ENCODE measurements at regions not wholly inside any gene's neighbourhood (a gene's known extent, or its start where the extent isn't known, plus 50 kb on each side); places are given as distances from the start of the nearest gene placed in this dataset.
"Not testable (repeated sequence)": the region's sequence is repeated elsewhere in the genome, so short reads cannot be mapped to it uniquely, and the experiment has no call there.

GRCh38 chr15:25171111-25171811 is 216.5 kb downstream of the SNRPN start:
- no peak for DNase-seq

- no peak for DNase-seq
These were observed 217.3 kb downstream of the SNRPN start for GRCh38 chr15:25171856-25172687.

DNA sequence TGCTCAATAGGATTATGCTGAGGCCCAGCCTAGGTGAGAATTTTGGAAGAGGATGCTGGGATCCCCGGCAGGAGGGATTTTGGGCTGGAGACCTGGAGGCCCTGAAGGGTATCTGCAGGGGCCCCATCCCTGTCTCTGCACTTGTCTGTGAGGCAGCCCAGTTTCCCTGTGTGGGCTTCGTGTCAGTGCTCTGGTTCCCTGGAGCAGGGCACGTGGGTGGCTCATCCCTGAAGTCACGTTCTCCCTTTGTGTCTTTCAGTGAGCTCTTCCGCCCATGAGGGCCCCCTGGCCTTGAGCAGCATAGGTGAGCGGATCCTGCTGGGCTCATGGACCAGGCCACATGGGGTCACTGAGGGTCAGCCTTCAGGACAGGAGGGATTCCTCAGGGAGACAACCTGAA is 217.9 kb downstream of the SNRPN start:
- DNase-seq: no peak

DNA sequence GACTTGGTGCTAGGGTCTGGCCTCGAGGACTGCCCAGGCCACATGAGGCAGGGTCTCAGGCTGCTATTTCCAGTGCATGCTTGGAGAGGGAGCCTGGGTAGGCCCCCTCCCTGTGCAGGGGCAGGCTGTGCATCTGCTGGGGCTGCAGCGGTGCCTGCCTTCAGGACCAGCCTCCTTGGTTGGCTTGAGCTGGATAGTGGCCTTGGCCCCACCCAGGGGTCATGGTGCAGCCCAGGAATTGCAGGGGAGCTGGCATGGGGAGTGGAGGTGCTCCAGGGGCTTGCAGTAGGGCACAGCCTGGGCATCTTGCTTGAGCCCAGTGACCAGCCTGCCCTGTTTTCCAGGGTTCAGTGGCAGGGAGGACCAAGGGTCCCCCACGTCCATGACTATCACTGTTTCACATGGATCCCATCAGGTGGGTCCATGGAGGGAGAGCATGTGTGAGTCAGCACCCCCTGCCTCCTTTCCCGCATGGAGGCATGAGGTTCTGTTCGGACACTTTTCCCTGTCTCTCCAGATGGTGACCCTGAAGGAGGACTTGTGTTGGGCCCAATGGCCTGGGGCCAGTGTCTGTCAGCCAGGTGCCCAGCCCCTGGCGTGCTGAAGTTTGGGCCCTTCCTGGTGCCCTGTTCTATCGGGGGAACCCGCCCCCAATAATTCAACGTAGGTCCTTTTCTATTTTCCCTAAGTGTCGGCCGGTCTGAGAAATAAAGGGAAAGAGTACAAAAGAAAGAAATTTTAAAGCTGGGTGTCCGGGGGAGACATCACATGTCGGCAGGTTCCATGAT is 218.6 kb downstream of the SNRPN start:
- no peak for DNase-seq

DNA sequence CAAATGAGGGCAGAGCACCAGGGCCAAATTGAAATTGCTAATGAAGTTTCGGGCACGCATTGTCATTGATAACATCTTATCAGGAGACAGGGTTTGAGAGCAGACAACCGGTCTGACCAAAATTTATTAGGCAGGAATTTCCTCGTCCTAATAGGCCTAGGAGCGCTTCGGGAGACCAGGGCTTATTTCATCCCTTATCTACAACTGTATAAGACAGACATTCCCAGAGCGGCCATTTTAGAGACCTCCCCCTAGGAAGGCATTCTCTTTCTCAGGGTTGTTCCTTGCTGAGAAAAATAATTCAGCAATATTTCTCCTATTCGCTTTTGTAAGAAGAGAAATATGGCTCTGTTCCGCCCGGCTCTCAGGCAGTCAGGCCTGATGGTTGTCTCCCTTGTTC is 219.4 kb downstream of the SNRPN start:
- DNase-seq: not testable (repeated sequence)

DNA sequence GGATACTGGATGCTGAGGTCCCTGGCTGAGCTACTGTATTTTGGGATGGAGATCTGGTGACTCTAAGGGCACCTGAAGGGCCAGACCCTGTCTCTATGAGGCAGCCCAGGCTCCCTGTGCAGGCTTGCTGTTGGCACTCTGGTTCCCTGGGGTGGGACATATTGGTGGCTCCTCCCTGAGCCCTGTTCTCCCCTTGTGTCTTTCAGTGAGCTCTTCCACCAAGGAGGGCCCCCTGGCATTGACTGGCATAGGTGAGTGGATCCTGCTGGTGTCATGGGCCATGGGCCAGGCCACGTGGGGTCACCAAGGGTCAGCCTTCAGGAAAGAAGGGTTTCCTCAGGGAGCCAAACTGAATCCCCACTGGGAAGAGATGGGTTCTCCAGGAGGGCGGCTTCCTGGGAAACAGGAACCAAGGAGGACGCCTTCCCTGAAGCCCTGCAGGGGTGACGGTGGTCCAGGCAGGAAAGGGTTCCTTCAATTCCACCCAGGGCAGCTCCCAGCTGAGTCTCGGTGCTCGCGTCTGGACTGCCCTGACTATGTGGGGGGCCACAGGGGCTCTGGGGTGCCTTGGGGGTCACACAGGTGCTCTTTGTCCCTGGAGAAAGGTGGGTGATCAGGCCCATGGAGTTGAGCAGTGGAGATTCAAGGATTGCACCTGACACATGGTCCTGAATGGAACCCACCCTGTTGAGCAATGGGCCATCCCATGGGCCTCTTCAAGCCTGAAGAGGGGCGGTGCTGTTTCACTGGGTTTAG is 220.4 kb downstream of the SNRPN start:
- DNase-seq: no peak

DNA sequence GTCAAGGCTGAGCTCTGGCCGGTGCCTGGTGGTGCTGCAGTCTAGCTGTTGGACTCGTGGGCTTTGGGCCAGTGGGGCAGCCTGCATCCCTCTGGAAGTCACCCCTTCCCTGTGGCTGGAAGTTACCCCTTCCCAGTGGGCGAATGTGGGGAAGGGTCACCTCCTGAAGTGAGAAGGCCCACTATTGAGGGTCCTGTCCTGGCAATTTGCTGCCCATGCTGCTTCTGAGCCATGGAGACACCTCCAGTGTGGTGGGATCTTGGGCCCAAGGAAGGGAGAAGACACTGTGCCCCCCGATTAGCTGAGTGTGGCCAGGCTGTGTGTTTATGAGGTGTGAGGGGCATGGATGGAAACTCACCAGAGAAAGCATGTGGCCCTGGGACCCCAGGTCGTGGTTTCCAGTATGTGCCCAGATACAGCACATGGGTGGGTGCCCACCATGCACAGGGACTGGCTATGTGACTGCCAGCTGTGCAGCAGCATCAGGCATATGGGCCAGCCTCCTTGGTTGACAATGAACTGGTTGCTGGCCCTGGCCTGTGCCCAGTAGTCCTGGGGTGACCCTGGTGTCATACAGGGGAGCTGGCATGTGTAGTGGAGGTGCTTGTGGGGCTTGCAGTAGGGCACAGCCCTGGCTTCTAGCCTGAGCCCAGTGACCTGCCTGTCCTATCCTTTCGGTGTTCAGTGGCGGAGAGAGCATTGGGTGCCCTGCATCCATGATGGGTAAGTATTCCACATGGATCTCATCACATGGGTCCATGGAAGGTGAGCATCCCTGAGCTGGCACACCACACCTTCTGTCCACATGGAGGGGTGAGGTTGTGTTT is 221.2 kb downstream of the SNRPN start:
- DNase-seq: no peak

GRCh38 chr15:25176616-25176923 is 221.8 kb downstream of the SNRPN start:
- no peak for DNase-seq

DNA sequence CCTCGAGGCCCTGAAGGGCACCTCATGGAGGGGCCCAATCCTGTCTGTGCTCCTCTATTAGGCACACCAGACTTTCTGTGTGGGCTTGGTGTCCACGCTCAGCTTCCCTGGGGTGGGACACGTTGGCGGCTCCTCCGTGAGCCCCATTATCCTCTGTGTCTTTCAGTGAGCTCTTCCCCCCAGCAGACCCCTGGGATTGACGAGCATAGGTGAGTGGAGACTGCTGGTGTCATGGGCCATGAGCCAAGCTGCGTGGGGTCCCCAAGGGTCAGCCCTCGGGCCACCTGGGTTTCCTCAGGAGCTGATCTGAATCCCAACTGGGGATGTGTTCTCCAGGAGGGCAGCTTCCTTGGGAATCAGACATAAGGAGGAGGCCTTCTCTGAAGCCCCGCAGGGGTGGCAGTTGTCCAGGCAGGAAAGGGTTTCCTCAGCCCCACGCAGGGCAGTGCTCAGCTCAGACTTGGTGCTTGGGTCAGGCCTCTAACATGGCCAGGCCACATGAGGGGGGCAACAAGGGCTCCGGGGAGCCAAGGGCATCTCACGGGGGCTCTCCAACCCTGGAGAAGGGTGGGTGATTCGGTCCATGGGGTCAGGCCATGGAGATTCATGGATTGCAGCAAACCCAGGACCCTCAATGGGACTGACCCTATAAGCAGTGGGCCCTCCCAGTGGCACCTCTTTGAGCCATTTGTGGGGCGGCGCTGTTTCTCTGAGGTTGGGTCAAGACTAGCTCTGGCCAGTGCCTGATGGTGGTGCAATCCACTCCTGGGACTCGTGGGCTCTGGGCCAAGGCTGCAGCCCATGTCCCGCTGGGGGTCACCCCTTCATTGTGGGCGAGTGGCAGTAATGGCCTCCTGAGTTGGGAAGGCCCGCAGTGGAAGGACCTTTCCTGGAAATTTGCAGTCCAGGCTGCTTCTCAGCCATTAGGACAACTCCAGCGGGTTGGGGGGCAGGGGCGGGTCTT is 222.5 kb downstream of the SNRPN start:
- DNase-seq: no peak

DNA sequence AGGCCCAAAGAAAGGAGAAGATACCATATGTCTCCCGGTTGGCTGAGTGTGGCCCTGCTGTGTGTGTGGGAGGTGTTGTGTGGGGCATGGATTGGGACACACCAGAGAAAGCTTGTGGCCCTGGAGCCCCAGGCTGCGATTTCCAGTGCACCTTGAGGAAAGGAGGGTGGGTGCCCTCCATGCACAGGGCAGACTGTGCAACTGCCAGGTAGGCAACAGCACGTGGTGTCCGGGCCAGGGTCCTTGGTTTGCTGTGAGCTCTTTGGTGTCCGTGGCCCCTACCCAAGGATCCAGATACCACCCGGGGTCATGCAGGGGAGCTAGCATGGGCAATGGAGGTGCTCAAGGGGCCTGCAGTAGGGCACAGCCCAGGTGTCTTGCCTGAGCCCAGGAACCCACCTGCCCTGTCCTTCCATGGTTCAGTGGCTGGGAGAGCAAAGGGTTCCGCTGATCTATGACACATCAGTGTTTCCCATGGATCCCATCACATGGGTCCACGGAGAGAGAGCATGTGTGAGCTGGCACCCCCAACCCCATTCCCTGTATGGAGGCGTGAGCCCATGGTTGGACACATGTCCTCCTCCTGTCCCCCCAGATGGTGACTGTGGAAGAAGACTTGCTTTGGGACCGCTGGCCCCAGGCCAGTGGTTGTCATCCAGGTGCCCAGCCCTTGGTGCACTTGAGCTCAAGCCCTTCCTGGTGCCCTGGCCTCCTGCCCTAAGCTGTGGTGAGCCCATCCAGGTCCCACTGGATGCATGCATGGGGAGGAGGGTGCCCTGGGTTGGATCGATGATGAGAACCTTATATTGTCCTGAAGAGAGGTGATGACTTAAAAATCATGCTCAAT is 223.4 kb downstream of the SNRPN start:
- no peak for DNase-seq

- DNase-seq: no peak
These were observed 224.3 kb downstream of the SNRPN start for GRCh38 chr15:25178835-25179672.

DNA sequence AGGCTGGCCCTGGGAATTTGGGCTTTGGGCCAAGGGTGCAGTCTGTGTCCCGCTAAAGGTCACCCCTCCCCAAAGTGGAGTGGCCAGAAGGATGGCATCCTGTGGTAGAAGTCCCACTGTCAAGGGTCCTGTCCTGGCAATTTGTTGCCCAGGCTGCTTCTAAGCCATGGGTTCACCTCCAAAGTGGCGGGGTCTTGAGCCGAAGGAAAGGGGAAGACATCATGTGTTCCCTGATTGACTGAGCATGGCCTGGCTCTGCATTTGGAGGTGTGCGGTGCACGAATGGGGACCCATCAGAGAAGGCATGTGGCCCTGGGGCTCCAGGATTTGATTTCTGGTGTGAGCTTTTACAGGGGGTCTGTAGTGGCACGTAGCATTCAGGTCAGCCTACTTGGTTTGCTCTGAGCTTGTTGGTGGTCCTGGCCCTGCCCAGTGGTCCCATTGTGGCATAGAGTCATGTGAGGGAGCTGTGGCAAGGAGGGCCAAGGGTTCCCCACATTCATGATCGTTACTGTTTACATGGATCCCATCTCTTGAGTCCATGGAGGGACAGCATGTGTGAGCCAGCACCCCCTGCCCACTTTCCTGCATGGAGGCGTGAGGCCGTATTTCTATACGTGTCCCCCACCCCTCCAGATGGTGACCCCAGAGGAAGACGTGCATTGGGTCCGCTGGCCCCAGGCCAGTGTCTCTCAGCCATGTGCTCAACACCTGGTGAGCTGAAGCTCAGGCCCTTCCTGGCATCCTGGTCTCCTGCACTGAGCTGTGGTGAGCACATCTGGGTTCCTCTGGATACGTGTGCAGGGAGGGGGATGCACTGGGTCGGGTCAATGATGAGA is 225.1 kb downstream of the SNRPN start:
- no peak for DNase-seq

GRCh38 chr15:25180606-25181292 is 226.0 kb downstream of the SNRPN start:
- DNase-seq: no peak

- DNase-seq: no peak
These were observed 226.7 kb downstream of the SNRPN start for GRCh38 chr15:25181293-25182097.

DNA sequence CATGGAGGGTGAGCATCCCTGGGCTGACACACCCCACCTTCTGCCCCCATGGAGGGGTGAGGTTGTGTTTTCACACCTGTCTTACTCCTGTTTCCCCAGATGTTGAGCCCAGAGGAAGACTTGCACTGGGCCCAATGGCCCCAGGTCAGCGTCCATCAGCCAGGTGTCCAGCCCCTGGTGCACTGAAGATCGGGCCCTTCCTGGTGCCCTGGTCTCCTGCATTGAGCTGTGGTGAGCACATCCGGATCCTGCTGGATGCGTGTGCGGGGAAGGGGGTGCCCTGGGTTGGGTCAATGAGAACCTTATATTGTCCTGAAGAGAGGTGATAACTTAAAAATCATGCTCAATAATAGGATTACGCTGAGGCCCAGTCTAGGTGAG is 227.3 kb downstream of the SNRPN start:
- no peak for DNase-seq

GRCh38 chr15:25182736-25183445 is 228.1 kb downstream of the SNRPN start:
- no peak for DNase-seq

Data from hematopoietic multipotent progenitor cell treated with erythropoietin and hydrocortisone succinate and interleukin-3 and kit ligand, for 4 days (in vitro differentiated cells).